GM12878 (cell line): ENCODE measurements at regions not wholly inside any gene's neighbourhood (a gene's known extent, or its start where the extent isn't known, plus 50 kb on each side); places are given as distances from the start of the nearest gene placed in this dataset.

Source experiments
- ATAC-seq: fragments of 200-7000 bp; cut with Tn5 transposase; 3 replicates; pipeline ENCODE4 v1.9.1; 2020; ENCODE audit warnings: mild to moderate bottlenecking, moderate library complexity
- BruUV-seq: library from RNA; stranded (reverse); fragments of 400-500 nt; replicated peaks from 2 replicates; lab custom pipeline; 2021; lab: Mats Ljungman, UMichigan
- CTCF ChIA-PET: fragments of 300-600 bp; sonication (Branson Sonifier 250); formaldehyde crosslinking; extraction: SDS; loops from one replicate; lab custom pipeline; 2021; ENCODE audit warnings: inconsistent platforms; lab: Yijun Ruan, JAX
- POLR2A ChIA-PET: fragments of 350-600 bp; formaldehyde crosslinking; extraction: SDS; loops from one replicate; lab custom pipeline; 2021; ENCODE audit warnings: inconsistent platforms; lab: Charles Lee
- RAD21 ChIA-PET: fragments of 300-600 bp; sonication (Branson Sonifier 250); formaldehyde crosslinking; loops from one replicate; lab custom pipeline; 2023; ENCODE audit warnings: antibody characterized with exemption; ENCODE audit not compliant: unreplicated experiment; lab: Charles Lee
- SMC1A ChIA-PET: fragments of 300-600 bp; sonication (Branson Sonifier 250); formaldehyde crosslinking; loops from one replicate; lab custom pipeline; 2023; ENCODE audit not compliant: unreplicated experiment, uncharacterized antibody; lab: Charles Lee
- DNase-seq: peaks from one replicate; pipeline ENCODE4 v3.0.0-alpha.2; 2011; ENCODE audit warnings: low read depth, low spot score
- FAIRE-seq: peaks from 3 replicates; lab custom pipeline; 2011; peaks lifted over from hg19 to GRCh38; lab: Jason Lieb, UNC
- H2AFZ ChIP-seq: 2 replicates; pipeline ENCODE4 v1.6.0; 2011; ENCODE audit warnings: low read depth, low read length, control low read depth; ENCODE audit not compliant: control insufficient read depth
- H3K27ac ChIP-seq: 2 replicates; pipeline ENCODE4 v1.5.1; 2011; ENCODE audit warnings: control low read depth; ENCODE audit not compliant: control insufficient read depth, insufficient read depth
- H3K27me3 ChIP-seq, 2 experiments: replicated peaks in 1 of 2; 2 replicates each; pipeline versions ENCODE4 v1.6.0 to v1.6.1; 2011; ENCODE audit warnings: low read length in 1 of 2; ENCODE audit not compliant: control insufficient read depth in 2 of 2, insufficient read depth in 2 of 2
- H3K36me3 ChIP-seq, 2 experiments: 2 replicates each; pipeline ENCODE4 v1.5.1; 2011; ENCODE audit warnings: low read length in 1 of 2; ENCODE audit not compliant: control insufficient read depth in 2 of 2, insufficient read depth in 2 of 2
- H3K4me1 ChIP-seq: 2 replicates; pipeline ENCODE4 v1.6.1; 2011; ENCODE audit warnings: mild to moderate bottlenecking, low read length, moderate library complexity, mixed read lengths; ENCODE audit not compliant: control insufficient read depth, insufficient read depth
- H3K4me2 ChIP-seq: 2 replicates; pipeline ENCODE4 v1.6.0; 2011; ENCODE audit warnings: control low read depth; ENCODE audit not compliant: control insufficient read depth, insufficient read depth
- H3K4me3 ChIP-seq: fragments of 200-600 bp; sonication (generic); 2 replicates; pipeline ENCODE4 v1.5.1; 2016
- H3K79me2 ChIP-seq: 2 replicates; pipeline ENCODE4 v1.6.0; 2011; ENCODE audit warnings: low read length; ENCODE audit not compliant: control insufficient read depth, insufficient read depth
- H3K9ac ChIP-seq: 2 replicates; pipeline ENCODE4 v1.8.0; 2011; ENCODE audit warnings: low read length, control low read depth, mixed read lengths; ENCODE audit not compliant: control insufficient read depth, insufficient read depth
- H3K9me3 ChIP-seq: replicated peaks from 3 replicates; pipeline ENCODE4 v1.5.1; 2011; ENCODE audit warnings: mild to moderate bottlenecking, low read length; ENCODE audit not compliant: control insufficient read depth, insufficient read depth
- H4K20me1 ChIP-seq: 2 replicates; pipeline ENCODE4 v1.6.0; 2011; ENCODE audit not compliant: control insufficient read depth, insufficient read depth
- ASH2L ChIP-seq: fragments of 300-600, 200-600 bp; sonication (generic); IDR thresholded peaks from 2 replicates; pipeline ENCODE4 v1.6.1; 2017; ENCODE audit warnings: low read depth, mild to moderate bottlenecking, borderline replicate concordance
- ATF7 ChIP-seq: fragments of 450-650 bp; IDR thresholded peaks from 2 replicates; pipeline ENCODE4 v1.6.1; 2016; ENCODE audit warnings: low read depth, mild to moderate bottlenecking
- BMI1 ChIP-seq: fragments of 450-650 bp; IDR thresholded peaks from 2 replicates; pipeline ENCODE4 v1.6.1; 2016; ENCODE audit warnings: mild to moderate bottlenecking, moderate library complexity, borderline replicate concordance
- EED ChIP-seq: sonication (generic); IDR thresholded peaks from 2 replicates; pipeline ENCODE4 v1.6.1; 2016; ENCODE audit warnings: antibody characterized with exemption, low read depth
- EGR1 ChIP-seq, 2 experiments: IDR thresholded peaks; 1 replicate in 1 of 2; 2 replicates in 1 of 2; pipeline ENCODE4 v1.6.1; 2011 to 2012; ENCODE audit warnings: low read depth in 2 of 2, low read length in 2 of 2, borderline replicate concordance in 1 of 2, mild to moderate bottlenecking in 1 of 2, moderate library complexity in 1 of 2
- LARP7 ChIP-seq: fragments of 450-650 bp; IDR thresholded peaks from 2 replicates; pipeline ENCODE4 v1.6.1; 2017; ENCODE audit warnings: mild to moderate bottlenecking
- NR2C1 ChIP-seq: fragments of 450-650 bp; IDR thresholded peaks from 2 replicates; pipeline ENCODE4 v1.6.1; 2017; ENCODE audit warnings: antibody characterized with exemption, mild to moderate bottlenecking, moderate library complexity
- PRDM15 ChIP-seq: fragments of 450-650 bp; formaldehyde crosslinking; IDR thresholded peaks from 2 replicates; pipeline ENCODE4 v1.4.0; 2020; ENCODE audit warnings: mild to moderate bottlenecking, moderate library complexity
- RBBP5 ChIP-seq: fragments of 200-600 bp; sonication (generic); conservative IDR thresholded peaks from 2 replicates; pipeline ENCODE4 v1.6.1; 2016
- SP1 ChIP-seq: IDR thresholded peaks from one replicate; pipeline ENCODE4 v1.6.1; 2011; ENCODE audit warnings: low read depth, low read length
- ZNF274 ChIP-seq: IDR thresholded peaks from one replicate; pipeline ENCODE4 v1.8.0; 2011; ENCODE audit not compliant: insufficient read length, insufficient read depth
- ZZZ3 ChIP-seq: IDR thresholded peaks from 2 replicates; pipeline ENCODE4 v1.6.1; 2011; ENCODE audit warnings: low read depth; ENCODE audit not compliant: control insufficient read depth, insufficient read length
- WGBS: methylation state at CpG from one replicate; pipeline ENCODE4 v1.1.6; 2016; ENCODE audit warnings: low lambda C conversion rate; ENCODE audit not compliant: insufficient replicate concordance, insufficient coverage; ENCODE audit errors: missing lambda C conversion rate; 5-methylcytosine and 5-hydroxymethylcytosine counted together
- in situ Hi-C: fragments of 300-500 bp; cut with MboI; formaldehyde crosslinking; loops from 9 replicates; pipeline ENCODE4 v1.14.3; 2018; ENCODE audit warnings: mixed read lengths
- intact Hi-C: fragments of 100-400 bp; cut with micrococcal nuclease; formaldehyde crosslinking; loops from one replicate; pipeline ENCODE4 v1.14.2; 2022; ENCODE audit not compliant: unreplicated experiment
- TF ChIP-seq, protein P1 (sequence below): IDR thresholded peaks from 2 replicates; pipeline ENCODE4 v1.6.1; 2011; ENCODE audit warnings: low read depth, mild to moderate bottlenecking, low read length, moderate library complexity, borderline replicate concordance; ENCODE audit errors: extremely low read depth
- TF ChIP-seq, protein P2 (sequence below): fragments of 450-650 bp; IDR thresholded peaks from 2 replicates; pipeline ENCODE4 v1.6.1; 2016; ENCODE audit warnings: mild to moderate bottlenecking
- TF ChIP-seq, protein P3 (sequence below): fragments of 450-650 bp; IDR thresholded peaks from 2 replicates; pipeline ENCODE4 v1.6.1; 2017; ENCODE audit warnings: mild to moderate bottlenecking, low read depth, inconsistent platforms; ENCODE audit not compliant: poor library complexity, severe bottlenecking

DNA sequence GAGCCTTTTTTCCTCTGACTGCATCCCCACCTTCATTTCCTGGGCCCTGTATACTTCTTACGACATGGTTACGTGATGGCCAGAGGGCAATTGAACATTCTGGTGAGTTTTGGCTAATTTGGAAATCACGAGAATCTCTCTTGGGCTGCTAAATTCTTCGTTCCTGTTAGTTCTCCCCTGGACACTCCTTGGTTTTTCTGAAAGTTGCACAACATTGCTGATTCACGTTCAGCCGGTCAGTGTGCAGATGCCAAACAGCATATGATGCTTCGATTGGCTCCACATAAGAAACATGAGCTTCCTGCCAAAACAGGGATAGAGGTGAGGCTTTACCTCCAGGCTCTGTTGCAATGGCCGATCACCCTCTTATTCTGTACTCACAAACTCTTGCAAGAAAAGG lies 119.4 kb upstream of the LY86 start:
- no peaks in the 10 kb centered on the region for H3K79me2 ChIP-seq
- no peak overlapping the region for H3K4me2 ChIP-seq
- BruUV-seq, result no TSS peak
- CTCF ChIA-PET, result interaction anchor here (0.9 to 1.4 kb wide), 2 partner anchors 12 to 133 kb away, joined by 3 to 4 read pairs; no protein-coding TSS in a partner anchor
- H3K27me3 ChIP-seq, result no peaks in the 10 kb centered on the region
- no peaks in the 10 kb centered on the region; the same call in 2 of the 3 replicates for H3K9me3 ChIP-seq
- SMC1A ChIA-PET, result interaction anchor here (0.9 to 2.1 kb wide), 3 partner anchors 9 to 77 kb away, joined by 4 to 6 read pairs (median 5); no protein-coding TSS in a partner anchor
- H3K4me3 ChIP-seq, result no peak overlapping the region
- DNase-seq, result no peak
- intact Hi-C loops, result no loop called here
- H3K4me1 ChIP-seq, result no peaks in the 10 kb centered on the region
- 88% methylated on average over 8 of the region's 8 CpGs for WGBS
- no peak overlapping the region for H3K9ac ChIP-seq
- FAIRE-seq, result no peak
- no peak overlapping the region for H3K27ac ChIP-seq
- POLR2A ChIA-PET, result no interaction called here
- in situ Hi-C loops, result no loop called here
- ATAC-seq, result no peak
- H4K20me1 ChIP-seq, result no peaks in the 10 kb centered on the region
- RAD21 ChIA-PET, result interaction anchor here (0.7 to 1.1 kb wide), 2 partner anchors 136 to 346 kb away, joined by 3 read pairs; no protein-coding TSS in a partner anchor
- H3K36me3 ChIP-seq, result peaks cover 0 to 2% of the 10 kb centered on the region in 2 experiments; a peak in 1 of 4 replicates
- H2AFZ ChIP-seq, result no peak overlapping the region
- TF ChIP-seq, protein P1, sequence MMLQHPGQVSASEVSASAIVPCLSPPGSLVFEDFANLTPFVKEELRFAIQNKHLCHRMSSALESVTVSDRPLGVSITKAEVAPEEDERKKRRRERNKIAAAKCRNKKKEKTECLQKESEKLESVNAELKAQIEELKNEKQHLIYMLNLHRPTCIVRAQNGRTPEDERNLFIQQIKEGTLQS, result no peak
- TF ChIP-seq PRDM15 (CRISPR knock-in tag) (no peak), SP1 (no peak), ATF7 (no peak), ASH2L (no peak), RBBP5 (no peak), EGR1 (IDR thresholded peaks at IDR 0.05; ENCODE audit: borderline replicate concordance in 1 of 2, low read depth in 2 of 2, low read length in 2 of 2) (no peak), ZZZ3 (no peak), ZNF274 (no peak), NR2C1 (no peak), EED (no peak), LARP7 (no peak), BMI1 (no peak)
- TF ChIP-seq, protein P2, sequence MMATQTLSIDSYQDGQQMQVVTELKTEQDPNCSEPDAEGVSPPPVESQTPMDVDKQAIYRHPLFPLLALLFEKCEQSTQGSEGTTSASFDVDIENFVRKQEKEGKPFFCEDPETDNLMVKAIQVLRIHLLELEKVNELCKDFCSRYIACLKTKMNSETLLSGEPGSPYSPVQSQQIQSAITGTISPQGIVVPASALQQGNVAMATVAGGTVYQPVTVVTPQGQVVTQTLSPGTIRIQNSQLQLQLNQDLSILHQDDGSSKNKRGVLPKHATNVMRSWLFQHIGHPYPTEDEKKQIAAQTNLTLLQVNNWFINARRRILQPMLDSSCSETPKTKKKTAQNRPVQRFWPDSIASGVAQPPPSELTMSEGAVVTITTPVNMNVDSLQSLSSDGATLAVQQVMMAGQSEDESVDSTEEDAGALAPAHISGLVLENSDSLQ, result no peak
- TF ChIP-seq, protein P3, sequence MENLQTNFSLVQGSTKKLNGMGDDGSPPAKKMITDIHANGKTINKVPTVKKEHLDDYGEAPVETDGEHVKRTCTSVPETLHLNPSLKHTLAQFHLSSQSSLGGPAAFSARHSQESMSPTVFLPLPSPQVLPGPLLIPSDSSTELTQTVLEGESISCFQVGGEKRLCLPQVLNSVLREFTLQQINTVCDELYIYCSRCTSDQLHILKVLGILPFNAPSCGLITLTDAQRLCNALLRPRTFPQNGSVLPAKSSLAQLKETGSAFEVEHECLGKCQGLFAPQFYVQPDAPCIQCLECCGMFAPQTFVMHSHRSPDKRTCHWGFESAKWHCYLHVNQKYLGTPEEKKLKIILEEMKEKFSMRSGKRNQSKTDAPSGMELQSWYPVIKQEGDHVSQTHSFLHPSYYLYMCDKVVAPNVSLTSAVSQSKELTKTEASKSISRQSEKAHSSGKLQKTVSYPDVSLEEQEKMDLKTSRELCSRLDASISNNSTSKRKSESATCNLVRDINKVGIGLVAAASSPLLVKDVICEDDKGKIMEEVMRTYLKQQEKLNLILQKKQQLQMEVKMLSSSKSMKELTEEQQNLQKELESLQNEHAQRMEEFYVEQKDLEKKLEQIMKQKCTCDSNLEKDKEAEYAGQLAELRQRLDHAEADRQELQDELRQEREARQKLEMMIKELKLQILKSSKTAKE, result no peak
